Jurkat, Clone E6-1 (cell line): ENCODE measurements at regions not wholly inside any gene's neighbourhood (a gene's known extent, or its start where the extent isn't known, plus 50 kb on each side); places are given as distances from the start of the nearest gene placed in this dataset.

Experiments used
- DNase-seq: peaks from one replicate; pipeline ENCODE4 v3.0.0-alpha.2; 2011; ENCODE audit warnings: low read depth, low spot score
- H3K4me3 ChIP-seq: 2 replicates; pipeline ENCODE4 v1.5.1; 2011; ENCODE audit warnings: mild to moderate bottlenecking, low read length, control low read depth, moderate library complexity

- no peak for DNase-seq
- no peak overlapping the region for H3K4me3 ChIP-seq
These were observed 76.1 kb upstream of the PDK4 start for GRCh38 chr7:95672434-95672833.

GRCh38 chr7:95669513-95669912 is 73.2 kb upstream of the PDK4 start:
- DNase-seq, result no peak
- H3K4me3 ChIP-seq, result no peak overlapping the region

- DNase-seq, result no peak
- no peak overlapping the region for H3K4me3 ChIP-seq
These were observed 72.2 kb upstream of the PDK4 start for GRCh38 chr7:95668504-95669018.

GRCh38 chr7:95662987-95663386 is 66.7 kb upstream of the PDK4 start:
- no peak for DNase-seq

GRCh38 chr7:95660023-95660434 is 63.7 kb upstream of the PDK4 start:
- DNase-seq, result no peak
- no peak overlapping the region for H3K4me3 ChIP-seq

More at GRCh38 chr7:95662987-95663386, 66.7 kb upstream of the PDK4 start:
- no peak overlapping the region for H3K4me3 ChIP-seq

GRCh38 chr7:95658676-95659075 is 62.4 kb upstream of the PDK4 start:
- H3K4me3 ChIP-seq, result no peak overlapping the region
- no peak for DNase-seq

- no peak for DNase-seq
- no peak overlapping the region for H3K4me3 ChIP-seq
These were observed 53.2 kb upstream of the PDK4 start for GRCh38 chr7:95649546-95649945.

- H3K4me3 ChIP-seq, result no peak overlapping the region
- no peak for DNase-seq
These were observed 50.0 kb upstream of the PDK4 start for GRCh38 chr7:95646350-95646749.
